Mesenchymal stem cell (in vitro differentiated cells and primary cell): ENCODE measurements at regions not wholly inside any gene's neighbourhood (a gene's known extent, or its start where the extent isn't known, plus 50 kb on each side); places are given as distances from the start of the nearest gene placed in this dataset.

Experiments
- DNase-seq: peaks from one replicate; pipeline ENCODE4 v3.0.0-alpha.2; 2013
- H2AFZ ChIP-seq: one replicate; pipeline ENCODE4 v1.6.1; 2013; ENCODE audit warnings: low read depth, mild to moderate bottlenecking, control low read depth, inconsistent platforms, low read length, moderate library complexity
- H2AK5ac ChIP-seq: 2 replicates; pipeline ENCODE4 v1.6.1; 2013; ENCODE audit warnings: low read length, moderate library complexity, mild to moderate bottlenecking, inconsistent platforms; ENCODE audit not compliant: severe bottlenecking
- H2BK120ac ChIP-seq: one replicate; pipeline ENCODE4 v1.6.1; 2013; ENCODE audit warnings: low read depth, mild to moderate bottlenecking, inconsistent platforms, low read length, moderate library complexity
- H2BK12ac ChIP-seq, 2 experiments: one replicate each; pipeline ENCODE4 v1.6.1; 2013; ENCODE audit warnings: inconsistent platforms in 2 of 2, low read length in 2 of 2, mild to moderate bottlenecking in 2 of 2, moderate library complexity in 2 of 2, control low read depth in 1 of 2
- H2BK15ac ChIP-seq: one replicate; pipeline ENCODE4 v1.6.1; 2013; ENCODE audit warnings: mild to moderate bottlenecking, low read depth, inconsistent platforms; ENCODE audit not compliant: poor library complexity, severe bottlenecking
- H2BK5ac ChIP-seq: 2 replicates; pipeline ENCODE4 v1.6.1; 2013; ENCODE audit warnings: low read depth, mild to moderate bottlenecking, low read length, control low read depth, inconsistent platforms; ENCODE audit not compliant: poor library complexity, severe bottlenecking
- H3K14ac ChIP-seq, 2 experiments: one replicate each; pipeline ENCODE4 v1.6.1; 2013; ENCODE audit warnings: inconsistent platforms in 2 of 2, low read length in 2 of 2, control low read depth in 1 of 2, mild to moderate bottlenecking in 1 of 2, moderate library complexity in 1 of 2
- H3K18ac ChIP-seq, 2 experiments: one replicate each; pipeline ENCODE4 v1.6.1; 2013; ENCODE audit warnings: inconsistent platforms in 2 of 2, low read length in 2 of 2, control low read depth in 1 of 2, low read depth in 1 of 2, mild to moderate bottlenecking in 1 of 2
- H3K23ac ChIP-seq, 2 experiments: one replicate each; pipeline ENCODE4 v1.6.1; 2013; ENCODE audit warnings: inconsistent platforms in 2 of 2, low read length in 2 of 2, mild to moderate bottlenecking in 2 of 2, moderate library complexity in 2 of 2, control low read depth in 1 of 2
- H3K27ac ChIP-seq: 2 replicates; pipeline ENCODE4 v1.5.1; 2013; ENCODE audit warnings: mild to moderate bottlenecking, moderate library complexity, low read length, control low read depth, inconsistent platforms; ENCODE audit not compliant: poor library complexity, severe bottlenecking
- H3K27me3 ChIP-seq, 2 experiments: 2 replicates each; pipeline versions ENCODE4 v1.6.1 to v1.7.0; 2013; ENCODE audit warnings: low read length in 2 of 2, mild to moderate bottlenecking in 2 of 2, moderate library complexity in 2 of 2, control low read depth in 1 of 2, inconsistent platforms in 1 of 2; ENCODE audit not compliant: control insufficient read depth in 1 of 2, insufficient read depth in 1 of 2
- H3K36me3 ChIP-seq, 2 experiments: 2 replicates each; pipeline versions ENCODE4 v1.6.1 to v1.7.0; 2013; ENCODE audit warnings: low read length in 2 of 2, control low read depth in 1 of 2, inconsistent platforms in 1 of 2, low read depth in 1 of 2, mild to moderate bottlenecking in 1 of 2; ENCODE audit not compliant: insufficient read depth in 2 of 2, control insufficient read depth in 1 of 2
- H3K4ac ChIP-seq, 2 experiments: one replicate each; pipeline ENCODE4 v1.6.1; 2013; ENCODE audit warnings: inconsistent platforms in 2 of 2, low read length in 2 of 2, mild to moderate bottlenecking in 2 of 2, moderate library complexity in 2 of 2, control low read depth in 1 of 2, low read depth in 1 of 2
- H3K4me1 ChIP-seq: 2 replicates; pipeline ENCODE4 v1.6.1; 2013; ENCODE audit warnings: low read depth, low read length, control low read depth; ENCODE audit not compliant: control insufficient read depth, insufficient read depth
- H3K4me2 ChIP-seq: 2 replicates; pipeline ENCODE4 v1.6.1; 2013; ENCODE audit warnings: low read length, mild to moderate bottlenecking, inconsistent platforms; ENCODE audit not compliant: poor library complexity, severe bottlenecking
- H3K4me3 ChIP-seq, 2 experiments: 2 replicates each; pipeline versions ENCODE4 v1.5.1 to v1.7.0; 2013; ENCODE audit warnings: low read length in 2 of 2, mild to moderate bottlenecking in 2 of 2, control low read depth in 1 of 2, low read depth in 1 of 2; ENCODE audit not compliant: insufficient read depth in 1 of 2
- H3K79me1 ChIP-seq: replicated peaks from 2 replicates; pipeline ENCODE4 v1.6.1; 2013; ENCODE audit warnings: mild to moderate bottlenecking, control low read depth, low read length, inconsistent platforms; ENCODE audit not compliant: poor library complexity, severe bottlenecking
- H3K9ac ChIP-seq: 2 replicates; pipeline ENCODE4 v1.7.0; 2013; ENCODE audit warnings: mild to moderate bottlenecking, low read length, moderate library complexity
- H3K9me3 ChIP-seq: 2 replicates; pipeline ENCODE4 v1.7.0; 2013; ENCODE audit warnings: mild to moderate bottlenecking, low read length; ENCODE audit not compliant: control insufficient read depth
- H4K8ac ChIP-seq: one replicate; pipeline ENCODE4 v1.6.1; 2013; ENCODE audit warnings: inconsistent platforms, mild to moderate bottlenecking, low read length, moderate library complexity
- H4K91ac ChIP-seq: one replicate; pipeline ENCODE4 v1.6.1; 2013; ENCODE audit warnings: mild to moderate bottlenecking, low read length, inconsistent platforms
- WGBS: methylation state at CpG from one replicate; pipeline ENCODE4 v1.1.7; 2013; ENCODE audit warnings: mixed read lengths; 5-methylcytosine and 5-hydroxymethylcytosine counted together

DNA sequence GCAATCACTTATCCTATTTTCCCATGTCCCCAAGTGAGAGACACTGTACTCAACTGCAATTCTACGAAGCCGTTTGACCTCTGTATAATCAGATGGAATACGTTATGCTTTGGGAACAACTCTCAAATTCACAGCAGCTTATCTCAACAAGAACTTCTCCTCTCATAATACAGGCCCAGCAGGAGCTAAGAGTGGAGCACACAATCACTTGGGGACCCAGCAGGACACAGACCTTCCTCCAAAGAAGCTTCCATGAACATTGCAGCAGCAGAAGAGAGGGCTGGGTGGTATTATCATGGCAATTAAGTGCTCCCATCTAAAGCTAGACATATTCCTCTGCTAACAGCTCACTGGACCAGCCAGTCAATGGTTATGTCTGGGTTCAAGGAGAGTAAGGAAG lies 428.3 kb upstream of the MIR17HG start:
- Histone ChIP-seq H3K4me3 (no peak overlapping the region), H2BK12ac (peak overlapping the region in 1 of 2 experiments; percentile 27), H3K4me1 (peaks cover 3% of the 10 kb centered on the region), H2AFZ (no peak overlapping the region), H3K14ac (no peak overlapping the region), H3K36me3 (no peaks in the 10 kb centered on the region), H3K27ac (peak overlapping the region; percentile 71), H3K9ac (no peak overlapping the region), H3K18ac (peak overlapping the region in 1 of 2 experiments; percentile 61), H4K8ac (no peak overlapping the region), H3K9me3 (no peaks in the 10 kb centered on the region), H3K23ac (no peak overlapping the region), H3K4ac (no peak overlapping the region), H3K27me3 (no peaks in the 10 kb centered on the region), H3K4me2 (no peak overlapping the region), H4K91ac (no peak overlapping the region), H2BK15ac (no peak overlapping the region), H2BK120ac (no peak overlapping the region), H2BK5ac (no peak overlapping the region), H2AK5ac (peak overlapping the region; percentile 0), H3K79me1 (no peaks in the 10 kb centered on the region)
- WGBS = 51% methylated on average over 3 of the region's 3 CpGs
- DNase-seq = no peak

DNA sequence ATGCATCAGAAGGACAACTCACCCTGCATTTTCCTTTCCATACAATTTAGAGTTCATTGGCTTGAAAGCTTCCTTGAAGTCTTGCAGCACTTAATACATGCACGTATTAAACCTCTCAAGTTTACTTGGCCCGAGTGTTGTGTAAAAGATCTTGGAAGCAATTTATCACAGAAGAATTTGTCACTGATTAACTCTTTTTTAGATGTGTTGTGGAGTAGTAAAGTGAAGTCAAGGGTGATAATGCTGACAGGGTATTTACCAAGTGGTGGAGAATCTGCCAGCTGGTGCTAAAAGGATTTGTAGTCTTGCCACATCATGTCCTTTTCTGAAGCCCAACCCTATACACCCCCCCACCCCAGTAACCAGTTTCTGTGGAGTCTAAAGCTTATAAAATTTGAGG lies 421.0 kb upstream of the MIR17HG start:
- H3K4ac ChIP-seq = no peak overlapping the region

DNA sequence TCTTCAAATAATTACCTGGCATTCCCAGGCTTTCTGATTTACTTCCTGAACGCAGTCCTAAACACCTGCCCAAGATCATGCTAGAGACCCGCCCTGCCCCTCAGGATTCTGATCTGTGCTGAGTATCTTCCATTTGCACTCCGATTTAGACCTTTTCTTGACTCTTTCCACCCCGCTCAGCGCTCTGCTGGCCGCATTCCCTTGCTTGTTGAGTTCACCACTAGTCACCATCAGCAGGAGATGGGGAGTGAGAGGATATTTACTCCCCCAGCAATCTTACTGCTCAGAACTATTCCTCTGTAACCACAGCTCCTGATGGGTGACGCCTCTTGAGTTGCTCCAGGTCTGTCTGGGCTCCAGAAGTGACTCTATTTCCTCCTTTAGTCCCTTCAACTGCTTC lies 419.4 kb upstream of the MIR17HG start:
- Histone ChIP-seq H2BK5ac (no peak overlapping the region), H3K4me2 (no peak overlapping the region), H3K9me3 (peaks cover 3% of the 10 kb centered on the region), H2BK12ac (no peak overlapping the region), H3K36me3 (no peaks in the 10 kb centered on the region), H3K4me1 (peaks cover 5% of the 10 kb centered on the region), H3K23ac (no peak overlapping the region), H3K79me1 (no peaks in the 10 kb centered on the region), H3K4ac (no peak overlapping the region), H2BK120ac (no peak overlapping the region), H4K8ac (no peak overlapping the region), H3K27me3 (no peaks in the 10 kb centered on the region), H2AFZ (no peak overlapping the region), H3K18ac (peak overlapping the region in 1 of 2 experiments; percentile 40), H2AK5ac (peak overlapping the region; percentile 66), H3K4me3 (no peak overlapping the region), H2BK15ac (no peak overlapping the region), H4K91ac (no peak overlapping the region), H3K27ac (no peak overlapping the region), H3K14ac (peak overlapping the region in 1 of 2 experiments; percentile 71), H3K9ac (no peak overlapping the region)
- DNase-seq = no peak
- 96% methylated on average over 7 of the region's 7 CpGs for WGBS

More for the DNA sequence above, 421.0 kb upstream of the MIR17HG start:
- Histone ChIP-seq H3K23ac (no peak overlapping the region), H2BK12ac (no peak overlapping the region), H3K27me3 (no peaks in the 10 kb centered on the region), H3K4me3 (no peak overlapping the region), H3K18ac (no peak overlapping the region), H3K79me1 (no peaks in the 10 kb centered on the region), H3K4me2 (no peak overlapping the region), H2BK5ac (no peak overlapping the region), H3K27ac (peak overlapping the region; percentile 87), H4K91ac (no peak overlapping the region), H2AFZ (no peak overlapping the region), H3K14ac (no peak overlapping the region), H3K36me3 (no peaks in the 10 kb centered on the region), H3K9ac (no peak overlapping the region), H2BK15ac (no peak overlapping the region), H4K8ac (no peak overlapping the region), H3K4me1 (peaks cover 5% of the 10 kb centered on the region), H3K9me3 (peaks cover 3% of the 10 kb centered on the region), H2AK5ac (no peak overlapping the region), H2BK120ac (no peak overlapping the region)
- peak; percentile 66 for DNase-seq
- 26% methylated on average over 2 of the region's 2 CpGs for WGBS

DNA sequence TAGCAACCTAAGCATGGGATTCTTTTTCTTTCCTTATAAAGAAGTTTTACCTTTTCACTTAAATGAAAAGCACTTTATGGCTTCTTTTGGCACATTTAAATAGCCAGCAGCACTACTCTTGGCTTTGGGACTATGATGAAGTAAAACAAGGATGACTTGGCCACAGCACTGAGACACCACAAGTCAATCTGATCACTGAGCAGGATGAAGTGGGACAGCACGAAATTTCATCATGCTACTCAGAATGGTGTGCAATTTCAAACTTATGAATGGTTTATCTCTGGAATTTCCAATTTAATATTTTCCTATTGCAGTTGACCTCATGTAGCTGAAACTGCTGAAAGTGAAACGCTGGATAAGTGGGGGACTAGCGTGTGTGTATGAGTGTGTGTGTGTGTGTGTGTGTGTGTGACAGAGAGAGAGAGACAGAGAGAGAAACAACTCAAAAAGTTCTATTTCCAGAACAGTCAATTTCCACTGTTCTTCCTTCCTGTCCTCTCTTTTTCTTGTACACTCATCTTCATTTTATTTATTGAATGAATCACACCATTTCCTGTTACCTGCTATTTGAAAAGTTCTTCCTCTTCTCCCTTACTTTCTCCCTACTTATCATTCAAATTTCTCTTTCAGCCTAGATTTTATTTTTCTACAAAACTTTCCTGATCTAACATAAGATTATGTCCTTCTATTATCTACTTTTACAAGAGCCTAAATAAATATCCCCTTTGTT lies 414.2 kb upstream of the MIR17HG start:
- H2BK15ac ChIP-seq = no peak overlapping the region
- peak overlapping the region; percentile 20 for H3K27ac ChIP-seq
- H3K4me3 ChIP-seq = no peak overlapping the region
- H2AK5ac ChIP-seq = no peak overlapping the region
- no peak overlapping the region for H3K14ac ChIP-seq
- no peaks in the 10 kb centered on the region for H3K79me1 ChIP-seq
- no peak overlapping the region for H4K8ac ChIP-seq
- no peaks in the 10 kb centered on the region for H3K4me1 ChIP-seq
- no peak overlapping the region for H3K4me2 ChIP-seq
- DNase-seq = peak; percentile 16
- H2BK12ac ChIP-seq = no peak overlapping the region
- no peak overlapping the region for H2BK5ac ChIP-seq
- 89% methylated on average over 1 of the region's 3 CpGs for WGBS
- no peaks in the 10 kb centered on the region for H3K36me3 ChIP-seq
- H3K4ac ChIP-seq = no peak overlapping the region
- H3K27me3 ChIP-seq = no peaks in the 10 kb centered on the region
- no peak overlapping the region for H4K91ac ChIP-seq
- H3K23ac ChIP-seq = no peak overlapping the region
- no peak overlapping the region for H2BK120ac ChIP-seq
- H3K9ac ChIP-seq = no peak overlapping the region
- H3K18ac ChIP-seq = no peak overlapping the region
- peaks cover 3% of the 10 kb centered on the region for H3K9me3 ChIP-seq
- no peak overlapping the region for H2AFZ ChIP-seq
